Caco-2 (cell line): ENCODE measurements at regions not wholly inside any gene's neighbourhood (a gene's known extent, or its start where the extent isn't known, plus 50 kb on each side); places are given as distances from the start of the nearest gene placed in this dataset.
A peak's percentile ranks its signal among the peaks of the same experiment; 100 is the strongest.

ENCODE experiments used
- BruUV-seq: library from RNA; stranded (reverse); fragments of 400-500 nt; replicated peaks from 2 replicates; lab custom pipeline; 2021; lab: Mats Ljungman, UMichigan
- CTCF ChIA-PET: fragments of 300-600 bp; sonication (Branson Sonifier 250); formaldehyde crosslinking; loops from one replicate; lab custom pipeline; 2022; ENCODE audit warnings: antibody characterized with exemption; lab: Charles Lee
- POLR2A ChIA-PET: fragments of 300-600 bp; sonication (Branson Sonifier 250); formaldehyde crosslinking; loops from one replicate; lab custom pipeline; 2022; ENCODE audit warnings: antibody characterized with exemption; lab: Charles Lee
- DNase-seq, 2 experiments: peaks; one replicate each; pipeline versions ENCODE4 v3.0.0 to v3.0.0-alpha.2; 2020 to 2022
- H3K27me3 ChIP-seq: replicated peaks from 2 replicates; pipeline ENCODE4 v1.6.0; 2011; ENCODE audit warnings: low read length; ENCODE audit not compliant: control insufficient read depth, insufficient read depth
- H3K36me3 ChIP-seq: 2 replicates; pipeline ENCODE4 v1.5.1; 2011; ENCODE audit warnings: low read length; ENCODE audit not compliant: control insufficient read depth, insufficient read depth
- H3K4me1 ChIP-seq: fragments of 250-450 bp; sonication (Bioruptor Pico); 2 replicates; pipeline ENCODE4 v1.5.1; 2020; ENCODE audit warnings: mild to moderate bottlenecking
- H3K4me3 ChIP-seq: 2 replicates; pipeline ENCODE4 v1.5.1; 2011; ENCODE audit warnings: low read depth, mild to moderate bottlenecking, control low read depth, low read length
- H3K9me3 ChIP-seq: fragments of 250-450 bp; sonication (Bioruptor Pico); 2 replicates; pipeline ENCODE4 v1.5.1; 2020; ENCODE audit warnings: mild to moderate bottlenecking, moderate library complexity
- H3K27ac Mint-ChIP-seq: one replicate; pipeline ENCODE4 v1.8.0; 2022; ENCODE audit warnings: mixed read lengths; ENCODE audit not compliant: unreplicated experiment
- H3K27me3 Mint-ChIP-seq: one replicate; pipeline ENCODE4 v1.8.0; 2022; ENCODE audit warnings: mixed read lengths; ENCODE audit not compliant: insufficient read depth, unreplicated experiment
- H3K36me3 Mint-ChIP-seq: one replicate; pipeline ENCODE4 v1.8.0; 2022; ENCODE audit warnings: mild to moderate bottlenecking, mixed read lengths; ENCODE audit not compliant: insufficient read depth, unreplicated experiment
- H3K4me1 Mint-ChIP-seq: one replicate; pipeline ENCODE4 v1.8.0; 2022; ENCODE audit warnings: low read depth, mixed read lengths; ENCODE audit not compliant: unreplicated experiment
- H3K4me3 Mint-ChIP-seq: one replicate; pipeline ENCODE4 v1.8.0; 2022; ENCODE audit warnings: mild to moderate bottlenecking, moderate library complexity, mixed read lengths; ENCODE audit not compliant: unreplicated experiment
- H3K9me3 Mint-ChIP-seq: one replicate; pipeline ENCODE4 v1.8.0; 2022; ENCODE audit warnings: mixed read lengths; ENCODE audit not compliant: unreplicated experiment
- CTCF ChIP-seq, 2 experiments: fragments of 200-600 bp in 1 of 2; IDR thresholded peaks; 1 replicate in 1 of 2; 2 replicates in 1 of 2; pipeline versions ENCODE4 v1.5.1 to v1.8.0; 2011 to 2022; ENCODE audit warnings: antibody characterized with exemption in 1 of 2, control low read depth in 1 of 2, inconsistent platforms in 1 of 2, low read depth in 1 of 2, low read length in 1 of 2, mild to moderate bottlenecking in 1 of 2, moderate library complexity in 1 of 2; ENCODE audit not compliant: insufficient read depth in 1 of 2, severe bottlenecking in 1 of 2, unreplicated experiment in 1 of 2
- intact Hi-C: fragments of 100-400 bp; cut with micrococcal nuclease; formaldehyde crosslinking; loops from one replicate; pipeline ENCODE4 v1.10.0; 2022; ENCODE audit not compliant: unreplicated experiment

GRCh38 chr12:47547077-47547476, 158.8 kb downstream of the RPAP3 start:
- POLR2A ChIA-PET, result no interaction called here
- H3K4me3 Mint-ChIP-seq, result no peak overlapping the region
- peaks cover 9% of the 10 kb centered on the region for H3K9me3 Mint-ChIP-seq
- H3K36me3 Mint-ChIP-seq, result no peaks in the 10 kb centered on the region
- H3K27me3 Mint-ChIP-seq, result peaks cover 11% of the 10 kb centered on the region
- Histone ChIP-seq H3K4me3 (no peak overlapping the region), H3K36me3 (no peaks in the 10 kb centered on the region), H3K9me3 (no peaks in the 10 kb centered on the region), H3K4me1 (no peaks in the 10 kb centered on the region), H3K27me3 (no peaks in the 10 kb centered on the region)
- no peak overlapping the region for H3K27ac Mint-ChIP-seq
- CTCF ChIA-PET, result interaction anchor here (0.6 to 1.2 kb wide), 3 partner anchors 90 to 140 kb away, joined by 3 to 13 read pairs (median 5); no protein-coding TSS in a partner anchor
- no TSS peak for BruUV-seq
- intact Hi-C loops, result loop anchor here (1.0 kb wide), 1 partner anchor 139 kb away; no protein-coding TSS in a partner anchor
- peak in 1 of 2 experiments; percentile 34 for TF ChIP-seq CTCF (IDR thresholded peaks at IDR 0.05; ENCODE audit: insufficient read depth in 1 of 2, low read depth in 1 of 2, low read length in 1 of 2, severe bottlenecking in 1 of 2, unreplicated experiment in 1 of 2)
- H3K4me1 Mint-ChIP-seq, result no peaks in the 10 kb centered on the region
- DNase-seq, result no peak

GRCh38 chr12:47545938-47546609, 159.8 kb downstream of the RPAP3 start:
- POLR2A ChIA-PET, result no interaction called here
- no peak overlapping the region for H3K4me3 ChIP-seq
- DNase-seq, result no peak
- BruUV-seq, result no TSS peak
- TF ChIP-seq CTCF (IDR thresholded peaks at IDR 0.05; ENCODE audit: insufficient read depth in 1 of 2, low read depth in 1 of 2, low read length in 1 of 2, severe bottlenecking in 1 of 2, unreplicated experiment in 1 of 2), result no peak
- H3K27me3 Mint-ChIP-seq, result peaks cover 8% of the 10 kb centered on the region
- intact Hi-C loops, result no loop called here
- no peak overlapping the region for H3K27ac Mint-ChIP-seq
- H3K4me1 ChIP-seq, result no peaks in the 10 kb centered on the region
- H3K4me3 Mint-ChIP-seq, result no peak overlapping the region
- H3K36me3 Mint-ChIP-seq, result no peaks in the 10 kb centered on the region
- CTCF ChIA-PET, result interaction anchor here (1.2 kb wide), 2 partner anchors 91 to 141 kb away, joined by 5 to 13 read pairs; no protein-coding TSS in a partner anchor
- no peaks in the 10 kb centered on the region for H3K4me1 Mint-ChIP-seq
- H3K9me3 Mint-ChIP-seq, result peaks cover 2% of the 10 kb centered on the region
- H3K27me3 ChIP-seq, result no peaks in the 10 kb centered on the region
- no peaks in the 10 kb centered on the region for H3K36me3 ChIP-seq
- no peaks in the 10 kb centered on the region for H3K9me3 ChIP-seq

- DNase-seq, result no peak
- H3K4me3 ChIP-seq, result no peak overlapping the region
- ChIA-PET POLR2A (no interaction called here), CTCF (no interaction called here)
- H3K27me3 ChIP-seq, result no peaks in the 10 kb centered on the region
- Mint-ChIP-seq H3K27ac (no peak overlapping the region), H3K4me1 (no peaks in the 10 kb centered on the region), H3K9me3 (peaks cover 20% of the 10 kb centered on the region), H3K4me3 (no peak overlapping the region), H3K27me3 (peaks cover 18% of the 10 kb centered on the region), H3K36me3 (no peaks in the 10 kb centered on the region)
- BruUV-seq, result no TSS peak
- H3K4me1 ChIP-seq, result no peaks in the 10 kb centered on the region
- no peak for TF ChIP-seq CTCF (IDR thresholded peaks at IDR 0.05; ENCODE audit: insufficient read depth in 1 of 2, low read depth in 1 of 2, low read length in 1 of 2, severe bottlenecking in 1 of 2, unreplicated experiment in 1 of 2)
- H3K9me3 ChIP-seq, result peaks cover 7% of the 10 kb centered on the region
- no peaks in the 10 kb centered on the region for H3K36me3 ChIP-seq
- intact Hi-C loops, result no loop called here
Measured at GRCh38 chr12:47534695-47535094, 171.1 kb downstream of the RPAP3 start.
